Keratinocyte (primary cell): ENCODE measurements at regions not wholly inside any gene's neighbourhood (a gene's known extent, or its start where the extent isn't known, plus 50 kb on each side); places are given as distances from the start of the nearest gene placed in this dataset.

Experiments used
- DNase-seq: peaks from one replicate; pipeline ENCODE4 v3.0.0-alpha.2; 2011; ENCODE audit warnings: low read depth, missing footprints, low spot score
- FAIRE-seq: peaks from 2 replicates; lab custom pipeline; 2011; peaks lifted over from hg19 to GRCh38; lab: Jason Lieb, UNC
- H2AFZ ChIP-seq: 2 replicates; pipeline ENCODE4 v1.6.0; 2012; ENCODE audit warnings: low read length, control low read depth, inconsistent platforms; ENCODE audit not compliant: control insufficient read depth
- H3K27ac ChIP-seq: 2 replicates; pipeline ENCODE4 v1.5.1; 2011; ENCODE audit warnings: low read length; ENCODE audit not compliant: control insufficient read depth, insufficient read depth
- H3K27me3 ChIP-seq: 3 replicates; pipeline ENCODE4 v1.6.0; 2011; ENCODE audit warnings: low read length; ENCODE audit not compliant: control insufficient read depth, insufficient read depth; ENCODE audit errors: extremely low read depth
- H3K36me3 ChIP-seq, 2 experiments: 2 replicates in 1 of 2; 3 replicates in 1 of 2; pipeline ENCODE4 v1.5.1; 2011; ENCODE audit warnings: low read length in 2 of 2, mild to moderate bottlenecking in 1 of 2; ENCODE audit not compliant: control insufficient read depth in 2 of 2, insufficient read depth in 2 of 2; ENCODE audit errors: extremely low read depth in 1 of 2
- H3K4me1 ChIP-seq: 3 replicates; pipeline ENCODE4 v1.5.1; 2011; ENCODE audit warnings: low read length; ENCODE audit not compliant: control insufficient read depth, insufficient read depth; ENCODE audit errors: extremely low read depth
- H3K4me2 ChIP-seq: 3 replicates; pipeline ENCODE4 v1.6.0; 2011; ENCODE audit warnings: low read depth, low read length; ENCODE audit not compliant: control insufficient read depth, insufficient read depth; ENCODE audit errors: extremely low read depth
- H3K4me3 ChIP-seq, 3 experiments: fragments of 200-600 bp in 1 of 3; sonication (generic) in 1 of 3; 2 replicates in 2 of 3; 3 replicates in 1 of 3; pipeline ENCODE4 v1.5.1; 2011 to 2016; ENCODE audit warnings: low read length in 3 of 3, mild to moderate bottlenecking in 3 of 3, control low read depth in 2 of 3, inconsistent platforms in 1 of 3, low read depth in 1 of 3, mixed read lengths in 1 of 3, mixed run types in 1 of 3, moderate library complexity in 1 of 3; ENCODE audit not compliant: control insufficient read depth in 2 of 3, insufficient read depth in 2 of 3; ENCODE audit errors: extremely low read depth in 1 of 3
- H3K79me2 ChIP-seq: 2 replicates; pipeline ENCODE4 v1.6.0; 2012; ENCODE audit warnings: low read length; ENCODE audit not compliant: control insufficient read depth, insufficient read depth
- H3K9ac ChIP-seq: 3 replicates; pipeline ENCODE4 v1.6.0; 2011; ENCODE audit warnings: low read length; ENCODE audit not compliant: control insufficient read depth, insufficient read depth; ENCODE audit errors: extremely low read depth
- H3K9me1 ChIP-seq: 3 replicates; pipeline ENCODE4 v1.6.0; 2011; ENCODE audit warnings: low read length; ENCODE audit not compliant: control insufficient read depth, insufficient read depth; ENCODE audit errors: extremely low read depth
- H3K9me3 ChIP-seq: 2 replicates; pipeline ENCODE4 v1.5.1; 2012; ENCODE audit warnings: low read depth, low read length; ENCODE audit not compliant: control insufficient read depth
- H4K20me1 ChIP-seq: 3 replicates; pipeline ENCODE4 v1.6.0; 2011; ENCODE audit warnings: low read length; ENCODE audit not compliant: control insufficient read depth, insufficient read depth; ENCODE audit errors: extremely low read depth
- CTCF ChIP-seq, 3 experiments: IDR thresholded peaks in 1 of 3; conservative IDR thresholded peaks in 1 of 3; optimal IDR thresholded peaks in 1 of 3; 2 replicates in 2 of 3; 3 replicates in 1 of 3; pipeline versions ENCODE3 to v1.5.1; 2011; ENCODE audit warnings: low read length in 3 of 3, mild to moderate bottlenecking in 3 of 3, moderate library complexity in 2 of 3, control low read depth in 1 of 3, inconsistent platforms in 1 of 3; ENCODE audit not compliant: insufficient read depth in 2 of 3; ENCODE audit errors: extremely low read depth in 1 of 3
- EZH2 ChIP-seq: IDR thresholded peaks from one replicate; pipeline ENCODE4 v1.6.1; 2012; ENCODE audit warnings: inconsistent platforms, mild to moderate bottlenecking, low read length, moderate library complexity
- dilution Hi-C: fragments of 300-500 bp; cut with MboI; formaldehyde crosslinking; loops from one replicate; pipeline ENCODE4 v1.7.0; 2020; ENCODE audit warnings: low sequenced_read_pairs; ENCODE audit not compliant: extremely low pct_ligation_motif_present

- no peak overlapping the region for H3K4me2 ChIP-seq
Observed at GRCh38 chr20:52410182-52410647, 218.6 kb upstream of the ZFP64 start.

GRCh38 chr20:52405986-52406385 is 214.4 kb upstream of the ZFP64 start:
- TF ChIP-seq CTCF (optimal IDR thresholded peaks at IDR 0.05 in 1 of 3, IDR thresholded peaks at IDR 0.05 in 1 of 3, conservative IDR thresholded peaks at IDR 0.05 in 1 of 3; ENCODE audit: extremely low read depth in 1 of 3, insufficient read depth in 2 of 3, low read length in 3 of 3) (no peak), EZH2 (no peak)
- no peak for FAIRE-seq
- no peaks in the 10 kb centered on the region for H3K4me1 ChIP-seq
- H3K4me2 ChIP-seq: no peak overlapping the region
- no peaks in the 10 kb centered on the region for H3K79me2 ChIP-seq
- no peak overlapping the region for H2AFZ ChIP-seq
- dilution Hi-C loops: no loop called here
- no peaks in the 10 kb centered on the region for H3K27me3 ChIP-seq
- no peaks in the 10 kb centered on the region for H3K36me3 ChIP-seq
- H3K27ac ChIP-seq: no peak overlapping the region
- no peaks in the 10 kb centered on the region for H3K9me1 ChIP-seq
- H4K20me1 ChIP-seq: no peaks in the 10 kb centered on the region
- no peaks in the 10 kb centered on the region for H3K9me3 ChIP-seq
- no peak overlapping the region for H3K9ac ChIP-seq
- H3K4me3 ChIP-seq: no peak overlapping the region
- no peak for DNase-seq

More at GRCh38 chr20:52410182-52410647, 218.6 kb upstream of the ZFP64 start:
- DNase-seq (no peak), FAIRE-seq (no peak)
- Histone ChIP-seq H3K9ac (no peak overlapping the region), H3K4me3 (no peak overlapping the region), H3K79me2 (no peaks in the 10 kb centered on the region), H4K20me1 (no peaks in the 10 kb centered on the region), H3K9me1 (no peaks in the 10 kb centered on the region), H3K27ac (no peak overlapping the region), H3K27me3 (no peaks in the 10 kb centered on the region), H2AFZ (no peak overlapping the region), H3K9me3 (no peaks in the 10 kb centered on the region), H3K4me1 (no peaks in the 10 kb centered on the region), H3K36me3 (no peaks in the 10 kb centered on the region)
- dilution Hi-C loops: no loop called here
- no peak for TF ChIP-seq EZH2
- TF ChIP-seq CTCF (optimal IDR thresholded peaks at IDR 0.05 in 1 of 3, IDR thresholded peaks at IDR 0.05 in 1 of 3, conservative IDR thresholded peaks at IDR 0.05 in 1 of 3; ENCODE audit: extremely low read depth in 1 of 3, insufficient read depth in 2 of 3, low read length in 3 of 3): no peak
